ENCODE measurements at regions not wholly inside any gene's neighbourhood (a gene's known extent, or its start where the extent isn't known, plus 50 kb on each side); places are given as distances from the start of the nearest gene placed in this dataset.
A peak's percentile ranks its signal among the peaks of the same experiment; 100 is the strongest.
"Not testable (repeated sequence)": the region's sequence is repeated elsewhere in the genome, so short reads cannot be mapped to it uniquely, and the experiment has no call there.

DNA sequence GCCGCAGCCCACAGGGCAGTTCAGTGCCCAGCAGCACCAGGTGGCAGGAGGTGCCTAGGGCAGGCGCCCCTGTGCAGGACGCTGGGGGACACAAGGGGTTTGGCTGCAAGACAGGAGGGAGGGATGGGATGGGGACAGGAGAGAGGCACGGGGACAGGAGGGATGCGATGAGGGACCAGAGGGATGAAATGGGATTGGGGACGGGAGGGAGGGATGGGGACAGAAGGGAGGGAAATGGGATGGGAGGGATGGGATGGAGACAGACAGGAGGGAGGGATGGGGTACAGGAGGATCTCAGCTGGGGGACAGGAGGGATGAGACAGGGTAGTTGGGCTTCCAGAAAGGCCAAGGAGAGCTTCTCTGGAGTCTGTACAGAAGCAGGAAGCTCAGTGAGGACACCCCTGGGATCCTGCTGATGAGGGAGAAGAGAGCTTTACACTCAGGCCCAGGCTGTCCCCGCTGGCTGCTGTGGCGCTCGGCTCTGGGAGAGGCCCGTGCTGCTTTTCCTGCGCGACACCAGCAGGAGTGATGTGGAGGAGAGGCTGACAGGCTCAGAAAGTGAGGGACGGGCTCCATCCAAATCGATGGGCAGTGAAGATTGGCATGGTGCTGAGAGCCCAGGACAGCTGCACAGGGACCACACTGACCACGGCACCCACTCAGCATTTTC, 400.8 kb downstream of the SMOC2 start:
- no peak for DNase-seq

DNA sequence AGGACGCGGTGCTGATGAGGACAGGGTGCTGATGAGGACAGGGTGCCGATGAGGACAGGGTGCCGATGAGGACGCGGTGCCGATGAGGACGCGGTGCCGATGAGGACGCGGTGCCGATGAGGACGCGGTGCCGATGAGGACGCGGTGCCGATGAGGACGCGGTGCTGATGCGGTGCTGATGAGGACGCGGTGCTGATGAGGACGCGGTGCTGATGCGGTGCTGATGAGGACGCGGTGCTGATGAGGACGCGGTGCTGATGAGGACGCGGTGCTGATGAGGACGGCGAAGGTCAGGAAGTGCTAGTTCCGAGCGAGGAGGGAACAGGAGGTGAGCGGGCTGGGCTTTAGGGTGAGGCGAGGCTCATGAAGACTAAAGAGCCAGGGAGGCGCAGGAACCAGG, 399.9 kb downstream of the SMOC2 start:
- DNase-seq, result peak; percentile 12

GRCh38 chr6:168840299-168840698, 399.3 kb downstream of the SMOC2 start:
- not testable (repeated sequence) for DNase-seq

DNA sequence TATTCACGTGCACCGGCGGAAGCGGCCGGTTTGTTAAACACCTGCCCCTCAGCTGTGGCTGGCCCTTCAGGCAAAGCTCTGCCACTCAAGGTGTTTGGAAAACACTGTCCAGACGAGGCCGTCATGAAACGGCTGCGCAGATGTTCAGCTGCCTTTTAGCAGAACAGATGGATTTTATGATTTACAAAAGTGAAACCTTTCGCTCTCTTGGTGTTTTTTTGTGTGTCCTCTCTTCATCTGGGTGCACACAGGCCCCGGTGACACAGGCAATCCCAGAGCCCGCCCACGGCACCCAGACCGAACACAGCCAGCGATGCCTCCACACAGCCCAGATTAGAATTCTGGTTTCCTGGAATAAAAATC, 397.0 kb downstream of the SMOC2 start:
- DNase-seq, result no peak

- DNase-seq, result no peak
Observed at GRCh38 chr6:168837254-168838036, 396.5 kb downstream of the SMOC2 start.

GRCh38 chr6:168835991-168836390, 395.0 kb downstream of the SMOC2 start:
- no peak for DNase-seq

- no peak for DNase-seq
Observed at GRCh38 chr6:168834801-168835200, 393.8 kb downstream of the SMOC2 start.

- no peak for DNase-seq
Observed at GRCh38 chr6:168834042-168834587, 393.1 kb downstream of the SMOC2 start.

GRCh38 chr6:168828800-168829199, 387.8 kb downstream of the SMOC2 start:
- DNase-seq, result no peak

GRCh38 chr6:168828035-168828434, 387.1 kb downstream of the SMOC2 start:
- no peak for DNase-seq

- DNase-seq, result no peak
Observed at GRCh38 chr6:168827586-168827871, 386.5 kb downstream of the SMOC2 start.

- no peak for DNase-seq
Observed at GRCh38 chr6:168826726-168827585, 386.0 kb downstream of the SMOC2 start.

DNA sequence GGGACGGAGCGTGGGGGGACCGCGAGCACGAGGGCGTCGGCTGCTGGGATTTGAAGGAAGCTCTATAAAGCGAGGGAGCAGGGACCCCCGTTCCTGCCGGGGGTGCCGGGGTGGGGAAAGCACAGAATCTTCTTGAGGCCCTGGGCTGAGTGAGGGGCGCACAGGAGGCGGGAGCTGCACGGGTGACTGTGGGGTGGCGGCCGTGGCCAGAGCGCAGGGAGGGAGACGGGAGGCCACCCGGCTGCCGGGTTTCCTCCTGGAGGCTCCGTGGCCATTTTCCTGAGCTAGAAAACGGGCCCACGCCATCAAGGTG, 385.1 kb downstream of the SMOC2 start:
- DNase-seq, result no peak

GRCh38 chr6:168825226-168826077, 384.5 kb downstream of the SMOC2 start:
- no peak for DNase-seq

DNA sequence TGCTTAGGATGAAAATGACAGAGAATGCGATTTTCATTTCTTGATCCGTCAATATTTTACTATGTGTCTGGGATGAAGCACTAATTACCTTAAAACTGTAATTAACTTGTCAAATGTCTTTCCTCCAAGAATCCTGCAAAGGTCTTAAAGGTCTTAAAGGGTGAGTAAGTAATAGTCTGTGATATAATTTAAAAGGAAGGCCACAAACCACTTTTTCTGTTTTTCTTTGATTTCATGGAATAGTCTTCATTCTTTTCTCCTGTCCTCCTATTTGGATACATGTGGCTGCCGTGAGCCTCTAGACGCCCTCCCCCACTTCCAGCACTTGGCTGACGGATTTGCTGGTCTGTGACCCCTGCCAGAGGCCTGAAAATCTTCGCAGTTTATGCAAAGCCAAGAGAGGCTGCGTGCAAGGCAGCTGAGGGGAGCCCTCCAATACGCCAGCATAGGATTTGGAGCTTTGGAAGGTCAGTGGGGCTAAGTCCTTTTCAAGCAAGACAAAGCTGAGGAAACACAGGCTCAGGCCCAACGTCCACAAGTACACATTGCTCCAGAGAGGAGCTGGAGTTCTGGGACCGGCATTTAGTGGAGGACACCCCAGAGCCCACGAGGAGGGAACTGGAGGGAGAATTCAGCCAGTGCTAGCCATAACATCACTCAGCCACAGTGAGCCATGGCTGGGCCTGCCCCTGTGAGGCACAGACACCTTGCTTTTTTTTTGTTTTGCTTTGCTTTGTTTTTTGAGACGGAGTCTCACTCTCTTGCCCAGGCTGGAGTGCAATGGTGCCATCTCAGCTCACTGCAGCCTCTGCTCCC, 382.6 kb downstream of the SMOC2 start:
- no peak for DNase-seq

GRCh38 chr6:168822376-168822775, 381.4 kb downstream of the SMOC2 start:
- DNase-seq, result no peak

GRCh38 chr6:168819546-168819945, 378.6 kb downstream of the SMOC2 start:
- no peak for DNase-seq

DNA sequence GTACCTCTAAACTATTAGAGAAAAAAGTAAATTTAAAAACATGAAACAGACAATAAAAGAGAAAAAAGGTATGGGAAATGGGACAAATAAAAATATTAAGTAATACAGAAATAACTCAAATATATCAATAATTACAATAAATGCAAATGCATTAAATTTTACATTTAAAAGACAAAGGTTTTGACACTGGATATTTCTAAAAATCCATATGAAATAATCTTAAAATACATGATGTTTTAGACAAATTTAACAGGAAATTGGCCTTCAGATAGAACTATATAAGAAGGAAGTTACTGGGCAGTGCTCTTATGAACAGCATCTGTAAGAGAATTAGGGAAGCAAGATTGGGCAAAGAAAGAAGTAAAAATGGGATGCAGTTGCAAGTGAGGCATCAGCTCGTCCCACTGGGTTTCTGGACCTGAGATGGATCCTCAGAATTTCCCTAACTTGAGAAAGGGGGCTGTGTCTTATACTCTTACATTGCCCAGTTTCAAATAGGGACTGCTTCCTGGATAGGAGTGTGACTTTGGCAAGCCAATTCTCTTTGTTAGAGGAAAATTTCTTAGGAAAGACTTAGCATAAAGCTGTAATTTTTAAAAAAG, 376.7 kb downstream of the SMOC2 start:
- no peak for DNase-seq

- no peak for DNase-seq
Observed at GRCh38 chr6:168815229-168815628, 374.2 kb downstream of the SMOC2 start.

DNA sequence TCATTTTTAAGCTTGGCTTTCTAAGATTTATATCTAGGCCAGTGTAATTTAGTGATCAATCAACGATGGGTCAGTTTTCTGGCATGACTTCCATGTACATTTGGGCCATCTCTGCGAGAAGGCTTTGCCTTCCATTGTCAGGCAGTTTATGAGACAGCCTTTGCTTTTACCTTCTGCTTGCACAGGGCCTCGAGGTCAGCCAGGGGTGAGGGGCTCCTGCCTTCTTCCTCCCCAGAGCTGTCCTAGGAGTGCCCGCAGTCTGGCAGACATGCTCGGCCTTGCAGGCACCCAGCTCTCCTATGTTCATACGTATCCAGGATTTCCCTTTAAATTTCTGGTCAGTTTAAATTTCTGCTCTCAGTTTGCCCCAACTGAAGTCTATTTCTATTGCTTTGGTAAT, 367.2 kb downstream of the SMOC2 start:
- DNase-seq, result no peak

GRCh38 chr6:168804331-168804730, 363.3 kb downstream of the SMOC2 start:
- no peak for DNase-seq

DNA sequence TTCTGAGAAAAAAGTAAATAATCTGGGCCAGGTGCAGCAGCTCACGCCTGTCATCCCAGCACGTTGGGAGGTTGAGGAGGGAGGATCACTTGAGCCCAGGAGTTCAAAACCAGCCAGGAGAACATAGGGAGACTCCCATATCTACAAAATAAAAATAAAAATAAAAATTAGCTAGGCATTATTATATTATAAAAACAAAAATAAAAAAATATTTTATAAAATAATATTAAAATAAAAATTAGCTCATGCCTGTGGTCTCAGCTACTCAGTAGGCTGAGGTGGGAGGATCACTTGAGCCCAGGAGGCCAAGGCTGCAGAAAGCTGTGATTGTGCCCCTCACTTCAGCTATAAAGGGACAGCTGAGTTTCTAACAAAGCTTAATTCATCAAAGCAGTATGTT, 362.9 kb downstream of the SMOC2 start:
- DNase-seq, result no peak

Data from activated CD4-positive, alpha-beta T cell treated with anti-CD3 and anti-CD28 coated beads, Interleukin-2, amount 50 U/mL, for 16 hours (primary cell).